HG03196 (cell line): ENCODE measurements at regions not wholly inside any gene's neighbourhood (a gene's known extent, or its start where the extent isn't known, plus 50 kb on each side); places are given as distances from the start of the nearest gene placed in this dataset.

Experiments used
- ATAC-seq: cut with Tn5 transposase; IDR thresholded peaks from one replicate; pipeline ENCODE4 v1.9.1; 2021; ENCODE audit not compliant: unreplicated experiment

GRCh38 chr9:86697999-86698398 is 249.3 kb downstream of the GAS1 start:
- ATAC-seq = no peak

- ATAC-seq = no peak
Observed at GRCh38 chr9:86697213-86697612, 250.1 kb downstream of the GAS1 start.

- no peak for ATAC-seq
Observed at GRCh38 chr9:86695910-86696424, 251.3 kb downstream of the GAS1 start.

GRCh38 chr9:86690034-86690433 is 257.3 kb downstream of the GAS1 start:
- no peak for ATAC-seq

- no peak for ATAC-seq
Observed at GRCh38 chr9:86687788-86688187, 259.5 kb downstream of the GAS1 start.

- ATAC-seq = no peak
Observed at GRCh38 chr9:86685556-86685955, 261.8 kb downstream of the GAS1 start.

- ATAC-seq = no peak
Observed at GRCh38 chr9:86684148-86684547, 263.2 kb downstream of the GAS1 start.

GRCh38 chr9:86682240-86682639 is 265.1 kb downstream of the GAS1 start:
- ATAC-seq = no peak

- no peak for ATAC-seq
Observed at GRCh38 chr9:86679909-86680308, 267.4 kb downstream of the GAS1 start.

- ATAC-seq = no peak
Observed at GRCh38 chr9:86676396-86676795, 270.9 kb downstream of the GAS1 start.

- no peak for ATAC-seq
Observed at GRCh38 chr9:86675805-86676204, 271.5 kb downstream of the GAS1 start.

GRCh38 chr9:86674487-86674886 is 272.8 kb downstream of the GAS1 start:
- no peak for ATAC-seq

GRCh38 chr9:86672966-86673365 is 274.3 kb downstream of the GAS1 start:
- no peak for ATAC-seq

GRCh38 chr9:86672301-86672700 is 275.0 kb downstream of the GAS1 start:
- ATAC-seq = no peak

GRCh38 chr9:86671018-86671417 is 276.3 kb downstream of the GAS1 start:
- no peak for ATAC-seq

GRCh38 chr9:86670536-86670935 is 276.8 kb downstream of the GAS1 start:
- no peak for ATAC-seq

GRCh38 chr9:86670076-86670475 is 277.2 kb downstream of the GAS1 start:
- ATAC-seq = no peak

- no peak for ATAC-seq
Observed at GRCh38 chr9:86669422-86669821, 277.9 kb downstream of the GAS1 start.

GRCh38 chr9:86668488-86668887 is 278.8 kb downstream of the GAS1 start:
- no peak for ATAC-seq

- ATAC-seq = no peak
Observed at GRCh38 chr9:86667307-86667706, 280.0 kb downstream of the GAS1 start.

- ATAC-seq = no peak
Observed at GRCh38 chr9:86665416-86665815, 281.9 kb downstream of the GAS1 start.

GRCh38 chr9:86664603-86665002 is 282.7 kb downstream of the GAS1 start:
- ATAC-seq = no peak

- no peak for ATAC-seq
Observed at GRCh38 chr9:86663905-86664304, 283.4 kb downstream of the GAS1 start.
